ENCODE measurements at regions not wholly inside any gene's neighbourhood (a gene's known extent, or its start where the extent isn't known, plus 50 kb on each side); places are given as distances from the start of the nearest gene placed in this dataset.

DNA sequence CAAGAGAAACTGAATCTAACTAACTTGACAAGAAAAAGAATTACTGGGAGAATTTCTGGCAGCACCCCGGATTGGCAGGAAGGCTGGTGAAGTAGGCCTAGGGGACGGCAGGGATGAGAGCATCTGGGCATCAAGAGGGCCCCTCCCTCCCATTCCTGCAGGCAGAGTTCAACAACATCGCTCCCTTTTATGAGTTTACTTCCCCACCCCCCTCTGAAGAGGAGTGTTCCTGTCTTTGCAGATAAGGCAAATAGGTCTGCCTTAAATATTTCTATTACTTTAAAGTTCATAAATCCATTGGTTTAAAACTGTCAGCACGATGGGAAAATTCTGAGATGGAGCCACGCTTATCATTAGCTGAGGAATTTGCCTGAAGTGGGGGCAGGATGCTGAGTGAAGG, 168.7 kb downstream of the TBX5 start:
- H3K27ac ChIP-seq, result no peak overlapping the region
- TF ChIP-seq ZFX (IDR thresholded peaks at IDR 0.05; ENCODE audit: borderline replicate concordance), result no peak
- TF ChIP-seq, protein P1, sequence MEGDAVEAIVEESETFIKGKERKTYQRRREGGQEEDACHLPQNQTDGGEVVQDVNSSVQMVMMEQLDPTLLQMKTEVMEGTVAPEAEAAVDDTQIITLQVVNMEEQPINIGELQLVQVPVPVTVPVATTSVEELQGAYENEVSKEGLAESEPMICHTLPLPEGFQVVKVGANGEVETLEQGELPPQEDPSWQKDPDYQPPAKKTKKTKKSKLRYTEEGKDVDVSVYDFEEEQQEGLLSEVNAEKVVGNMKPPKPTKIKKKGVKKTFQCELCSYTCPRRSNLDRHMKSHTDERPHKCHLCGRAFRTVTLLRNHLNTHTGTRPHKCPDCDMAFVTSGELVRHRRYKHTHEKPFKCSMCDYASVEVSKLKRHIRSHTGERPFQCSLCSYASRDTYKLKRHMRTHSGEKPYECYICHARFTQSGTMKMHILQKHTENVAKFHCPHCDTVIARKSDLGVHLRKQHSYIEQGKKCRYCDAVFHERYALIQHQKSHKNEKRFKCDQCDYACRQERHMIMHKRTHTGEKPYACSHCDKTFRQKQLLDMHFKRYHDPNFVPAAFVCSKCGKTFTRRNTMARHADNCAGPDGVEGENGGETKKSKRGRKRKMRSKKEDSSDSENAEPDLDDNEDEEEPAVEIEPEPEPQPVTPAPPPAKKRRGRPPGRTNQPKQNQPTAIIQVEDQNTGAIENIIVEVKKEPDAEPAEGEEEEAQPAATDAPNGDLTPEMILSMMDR (IDR thresholded peaks at IDR 0.05), result no peak

DNA sequence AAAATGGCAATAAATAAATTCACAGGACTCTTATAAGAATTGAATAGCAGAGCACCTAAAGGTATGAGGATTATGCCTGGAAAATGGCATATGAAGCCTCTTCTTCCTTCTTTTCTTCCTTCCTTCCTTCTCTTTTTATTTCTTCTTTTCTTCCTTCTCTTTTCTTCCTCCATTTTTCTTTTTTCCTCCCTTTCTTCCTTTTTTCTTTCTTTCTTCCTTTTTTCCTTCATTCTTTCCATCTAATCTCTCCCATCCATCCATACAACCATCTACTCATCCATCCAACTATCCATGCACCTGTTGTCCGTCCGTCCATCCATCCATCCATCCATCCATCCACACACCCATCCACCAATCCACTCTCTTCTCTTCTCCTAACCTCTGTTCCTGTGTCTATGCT, 173.8 kb downstream of the TBX5 start:
- no peak overlapping the region for H3K27ac ChIP-seq
- TF ChIP-seq, protein P1 (IDR thresholded peaks at IDR 0.05), result no peak
- TF ChIP-seq ZFX (IDR thresholded peaks at IDR 0.05; ENCODE audit: borderline replicate concordance), result no peak

DNA sequence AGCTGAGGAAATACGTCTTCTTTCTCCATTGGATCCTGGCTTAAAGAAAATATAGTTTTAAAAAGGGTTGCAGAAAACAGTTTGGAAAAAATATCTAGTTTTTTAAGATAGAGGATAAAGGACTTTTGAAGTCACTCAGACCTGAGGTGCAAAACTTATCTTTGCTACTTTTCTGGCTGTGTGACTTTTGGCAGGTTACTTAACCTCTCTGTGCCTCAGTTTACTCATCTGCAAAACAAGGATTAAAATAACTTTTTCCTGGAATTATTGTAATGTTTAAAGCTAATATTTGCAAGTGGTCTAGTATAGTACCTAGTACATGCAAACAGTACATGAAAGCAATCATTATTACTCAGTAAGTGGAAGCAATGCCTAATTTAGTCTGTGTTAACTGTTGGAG, 176.8 kb downstream of the TBX5 start:
- TF ChIP-seq, protein P1 (IDR thresholded peaks at IDR 0.05), result no peak
- no peak for TF ChIP-seq ZFX (IDR thresholded peaks at IDR 0.05; ENCODE audit: borderline replicate concordance)
- no peak overlapping the region for H3K27ac ChIP-seq

DNA sequence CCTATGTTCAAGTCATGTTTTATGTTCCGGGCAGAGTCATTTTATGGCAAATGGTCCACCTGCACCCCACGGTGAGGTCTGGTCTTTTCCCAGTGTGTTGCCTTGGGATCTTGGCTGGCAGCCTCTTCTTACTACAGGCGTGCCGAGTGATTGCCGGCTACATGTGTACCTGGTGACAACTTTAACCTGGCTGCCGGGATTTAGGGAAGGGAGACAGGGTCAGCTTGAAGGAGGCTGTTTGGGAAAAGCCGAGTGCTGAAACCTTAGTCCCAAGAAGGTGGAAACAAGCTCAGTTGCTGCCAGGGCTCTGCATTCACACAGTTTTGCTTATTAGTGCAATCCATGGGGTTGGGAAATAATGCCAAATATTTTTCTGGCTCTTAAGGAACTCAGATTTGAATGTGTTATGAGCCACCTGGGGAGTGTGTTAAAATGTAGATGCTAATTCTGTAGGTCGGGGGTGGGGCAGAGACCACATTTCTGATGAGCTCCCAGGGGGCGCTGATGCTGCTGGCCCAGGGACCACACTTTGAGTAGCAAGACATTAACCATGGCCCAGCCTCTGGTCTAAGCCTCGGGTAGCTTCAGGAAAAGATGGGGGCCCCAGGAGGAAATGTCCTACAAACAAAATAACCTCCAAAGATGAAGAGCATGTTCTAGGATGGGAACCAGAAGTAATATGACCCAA, 179.6 kb downstream of the TBX5 start:
- H3K27ac ChIP-seq, result no peak overlapping the region
- TF ChIP-seq ZFX (IDR thresholded peaks at IDR 0.05; ENCODE audit: borderline replicate concordance), result no peak
- TF ChIP-seq, protein P1 (IDR thresholded peaks at IDR 0.05), result no peak

DNA sequence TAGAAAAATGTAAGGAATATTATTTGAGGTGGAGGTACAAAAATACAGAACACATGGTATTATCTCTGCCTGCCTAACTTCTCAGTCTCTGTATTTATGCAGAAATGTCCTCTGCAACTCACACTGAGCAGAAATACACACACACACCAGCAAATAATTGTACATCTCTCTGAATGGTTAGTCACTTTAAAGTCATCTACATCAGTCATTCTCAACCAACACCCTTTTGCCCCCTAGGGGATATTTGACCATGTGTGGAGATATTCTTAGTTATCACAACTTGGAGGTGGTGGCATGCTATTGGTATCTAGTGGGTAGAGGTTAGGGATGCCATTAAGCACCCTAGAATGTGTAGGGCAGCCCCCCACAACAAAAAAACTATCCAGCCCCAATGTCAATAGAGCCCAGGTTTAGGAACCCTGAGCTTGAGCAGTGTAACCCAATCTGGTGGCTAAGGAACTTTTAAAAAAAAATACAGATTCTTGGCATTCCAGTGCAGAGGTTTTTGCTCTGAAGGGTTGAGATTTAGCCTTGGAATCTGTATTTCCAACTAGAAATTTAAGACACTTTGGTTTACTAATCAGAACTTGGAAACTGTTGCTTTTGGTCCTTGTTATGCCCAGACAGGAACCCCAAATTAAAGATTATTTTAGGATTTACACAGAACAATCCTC, 183.8 kb downstream of the TBX5 start:
- H3K27ac ChIP-seq, result no peak overlapping the region
- no peak for TF ChIP-seq ZFX (IDR thresholded peaks at IDR 0.05; ENCODE audit: borderline replicate concordance)
- TF ChIP-seq, protein P1 (IDR thresholded peaks at IDR 0.05), result no peak

DNA sequence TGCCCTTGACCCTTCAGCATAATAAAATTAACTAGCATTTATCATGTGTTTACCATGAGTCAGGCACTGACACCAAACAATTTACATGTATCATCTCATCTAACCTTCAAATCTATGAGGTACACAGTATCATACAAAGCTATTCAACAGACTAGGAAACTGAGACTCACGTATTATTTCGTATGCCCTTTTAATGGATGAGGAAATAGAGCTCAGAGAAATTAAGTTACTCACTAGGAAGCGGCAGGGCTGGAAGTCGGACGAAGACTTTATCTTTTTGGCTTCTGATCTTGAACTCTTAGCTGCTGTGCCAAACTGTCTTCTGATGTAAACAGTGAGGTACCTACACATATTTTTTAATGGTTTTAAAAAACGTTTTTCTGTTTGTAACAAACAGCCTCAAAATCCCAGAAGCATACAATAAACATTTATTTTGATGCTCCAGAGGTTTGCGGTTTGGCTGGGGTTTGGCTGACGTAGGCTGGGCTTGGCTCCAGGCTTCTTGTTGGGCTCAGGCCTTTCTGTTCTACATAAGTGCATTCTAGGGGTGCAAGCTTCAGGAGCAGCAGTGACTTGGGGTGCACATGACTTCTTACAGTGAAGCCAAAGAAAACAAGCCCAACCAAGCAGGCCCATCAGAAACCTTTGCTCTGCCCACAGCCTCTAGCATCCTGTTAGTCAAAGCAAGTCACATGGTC, 184.7 kb downstream of the TBX5 start:
- TF ChIP-seq ZFX (IDR thresholded peaks at IDR 0.05; ENCODE audit: borderline replicate concordance), result no peak
- TF ChIP-seq, protein P1 (IDR thresholded peaks at IDR 0.05), result no peak
- H3K27ac ChIP-seq, result no peak overlapping the region

DNA sequence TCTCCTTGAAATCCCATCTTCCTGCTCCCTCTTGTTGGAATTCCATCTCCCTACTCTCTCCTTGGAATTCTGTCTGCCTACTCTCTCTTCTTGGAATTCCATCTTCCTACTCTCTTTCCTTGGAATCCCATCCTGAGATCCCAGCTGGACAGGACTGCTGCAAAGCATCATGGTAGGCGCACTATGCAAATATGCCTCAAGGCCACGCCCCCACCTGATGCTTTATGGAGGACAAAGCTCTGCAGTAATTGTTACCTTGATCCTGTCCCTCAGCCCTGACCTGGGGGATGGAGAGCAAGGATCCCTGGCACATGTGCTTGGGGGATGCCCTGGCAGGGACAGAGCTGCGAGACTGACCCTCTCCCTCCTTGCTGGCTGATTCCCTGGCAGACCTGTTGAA, 185.6 kb downstream of the TBX5 start:
- TF ChIP-seq, protein P1 (IDR thresholded peaks at IDR 0.05), result no peak
- TF ChIP-seq ZFX (IDR thresholded peaks at IDR 0.05; ENCODE audit: borderline replicate concordance), result no peak
- no peak overlapping the region for H3K27ac ChIP-seq

All from 22Rv1 (cell line).